ENCODE measurements at regions not wholly inside any gene's neighbourhood (a gene's known extent, or its start where the extent isn't known, plus 50 kb on each side); places are given as distances from the start of the nearest gene placed in this dataset.

GRCh38 chr6:156110249-156110648 lies 654.6 kb upstream of the NOX3 start:
- DNase-seq, result no peak

GRCh38 chr6:156109713-156110112 lies 654.1 kb upstream of the NOX3 start:
- DNase-seq, result no peak

DNA sequence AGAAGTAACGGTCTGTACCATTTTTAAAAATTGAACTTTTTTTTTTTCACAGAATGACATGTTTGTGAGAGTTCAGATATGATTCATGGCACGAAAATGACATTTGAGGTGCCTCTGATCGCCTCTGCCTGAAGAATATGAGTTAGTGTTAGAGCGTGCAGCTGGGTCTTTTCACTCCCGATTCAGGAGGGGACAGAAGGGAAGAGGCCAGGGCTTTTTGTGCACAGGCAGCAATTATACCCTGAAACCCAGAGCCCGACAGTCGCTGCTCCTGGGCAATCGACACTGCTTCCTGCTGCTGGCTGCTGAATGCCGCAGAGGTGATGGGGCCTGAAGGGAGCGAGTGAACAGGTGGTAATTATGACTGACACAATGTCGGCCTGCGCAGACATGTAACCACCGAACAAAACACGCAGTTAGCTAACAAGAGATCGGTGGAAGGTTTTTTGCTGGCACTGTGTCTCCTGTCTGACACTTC lies 652.0 kb upstream of the NOX3 start:
- no peak for DNase-seq

- no peak for DNase-seq
Observed at GRCh38 chr6:156102129-156102528, 646.5 kb upstream of the NOX3 start.

DNA sequence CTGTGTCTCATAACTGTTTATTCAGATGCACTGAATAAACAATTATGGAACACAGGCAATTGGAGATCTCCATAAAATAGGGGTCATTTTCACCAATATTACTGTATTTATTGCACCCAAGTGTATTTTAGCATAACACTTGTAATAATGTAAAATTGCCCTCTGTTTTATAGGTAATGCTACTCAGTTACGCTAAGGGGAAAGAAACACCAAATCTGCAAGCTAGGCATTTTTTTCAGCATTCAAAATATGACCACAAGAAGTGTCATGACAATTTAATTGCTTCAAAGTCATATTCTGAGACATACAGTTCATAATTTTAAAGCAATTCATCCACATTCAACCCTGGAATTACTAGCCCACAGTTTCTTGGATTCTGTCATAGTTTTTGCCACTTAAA lies 643.2 kb upstream of the NOX3 start:
- no peak for DNase-seq

GRCh38 chr6:156087487-156087886 lies 631.8 kb upstream of the NOX3 start:
- DNase-seq, result no peak

- DNase-seq, result no peak
Observed at GRCh38 chr6:156082012-156082411, 626.4 kb upstream of the NOX3 start.

DNA sequence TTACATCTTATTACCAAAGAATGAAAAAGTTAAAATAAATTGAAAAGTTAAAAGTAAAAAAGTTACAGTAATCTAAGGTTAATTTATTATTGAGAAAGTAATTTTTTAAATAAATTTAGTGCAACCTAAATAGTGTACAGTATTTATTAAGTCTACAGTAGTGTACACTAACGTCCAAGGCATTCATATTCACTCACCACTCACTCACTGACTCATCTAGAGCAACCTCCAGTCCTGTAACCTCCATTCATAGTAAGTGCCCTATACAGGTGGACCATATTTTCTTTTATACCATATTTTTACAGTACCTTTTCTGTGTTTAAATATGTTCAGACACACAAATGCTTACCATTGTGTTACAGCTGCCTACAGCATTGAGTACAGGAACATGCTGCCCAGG lies 624.7 kb upstream of the NOX3 start:
- no peak for DNase-seq

GRCh38 chr6:156068881-156069280 lies 613.2 kb upstream of the NOX3 start:
- no peak for DNase-seq

DNA sequence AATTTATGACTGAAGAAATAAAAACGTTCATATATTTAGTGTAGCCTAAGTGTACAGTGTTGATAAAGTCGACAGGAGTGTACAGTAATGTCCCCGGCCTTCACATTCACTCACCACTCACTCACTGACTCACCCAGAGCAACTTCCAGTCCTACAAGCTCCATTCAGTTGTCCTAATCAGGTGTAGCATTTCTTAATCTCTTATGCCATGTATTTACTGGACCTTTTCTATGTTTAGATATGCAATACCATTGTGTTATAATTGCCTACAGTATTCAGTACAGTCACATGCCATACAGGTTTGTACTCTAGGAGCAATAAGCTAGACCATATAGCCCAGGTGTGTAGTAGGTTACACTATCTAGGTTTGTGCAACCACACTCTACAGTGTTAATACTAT lies 610.2 kb upstream of the NOX3 start:
- DNase-seq, result no peak

DNA sequence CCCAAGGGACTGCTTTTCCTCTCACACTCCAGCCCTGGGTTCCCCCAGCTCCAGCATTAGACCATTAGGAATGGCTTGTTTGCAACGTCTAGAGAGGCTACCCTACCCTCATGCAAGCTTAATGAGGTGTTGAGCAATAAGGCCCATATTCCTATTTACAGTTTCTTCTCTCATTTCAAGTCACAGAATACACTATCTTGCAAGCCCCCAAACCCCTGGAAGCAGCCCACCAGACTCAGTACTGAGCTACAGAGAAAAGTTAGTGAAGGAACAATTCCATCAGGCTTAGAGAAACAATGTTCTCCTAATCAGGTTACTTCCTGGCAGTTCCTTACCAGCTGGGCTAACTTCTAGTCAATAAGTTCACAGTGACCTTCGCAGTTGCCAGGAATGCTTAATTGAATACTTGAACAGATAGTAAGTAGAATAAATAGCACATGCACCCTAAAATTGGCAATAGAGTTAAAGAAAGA lies 606.5 kb upstream of the NOX3 start:
- no peak for DNase-seq

- no peak for DNase-seq
Observed at GRCh38 chr6:156061465-156061864, 605.8 kb upstream of the NOX3 start.

DNA sequence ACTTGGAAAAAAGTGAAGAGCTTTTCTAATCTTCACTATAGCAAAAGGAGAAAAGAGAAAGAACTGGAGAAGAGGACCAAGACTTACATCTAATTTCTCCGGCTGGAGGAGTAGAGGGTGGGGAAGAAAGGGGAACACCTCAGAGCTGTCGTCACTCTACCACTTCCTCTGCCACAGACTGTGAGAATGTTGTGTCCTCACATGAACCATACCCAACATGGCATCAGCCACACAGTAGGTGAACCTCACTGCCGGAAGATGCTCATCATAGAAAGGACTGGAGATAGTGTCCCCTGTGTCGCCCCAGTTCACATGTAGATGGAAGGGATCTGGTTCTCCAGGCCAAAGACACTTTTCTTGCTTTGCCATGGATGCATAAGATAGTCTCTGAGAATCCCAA lies 604.4 kb upstream of the NOX3 start:
- DNase-seq, result no peak

DNA sequence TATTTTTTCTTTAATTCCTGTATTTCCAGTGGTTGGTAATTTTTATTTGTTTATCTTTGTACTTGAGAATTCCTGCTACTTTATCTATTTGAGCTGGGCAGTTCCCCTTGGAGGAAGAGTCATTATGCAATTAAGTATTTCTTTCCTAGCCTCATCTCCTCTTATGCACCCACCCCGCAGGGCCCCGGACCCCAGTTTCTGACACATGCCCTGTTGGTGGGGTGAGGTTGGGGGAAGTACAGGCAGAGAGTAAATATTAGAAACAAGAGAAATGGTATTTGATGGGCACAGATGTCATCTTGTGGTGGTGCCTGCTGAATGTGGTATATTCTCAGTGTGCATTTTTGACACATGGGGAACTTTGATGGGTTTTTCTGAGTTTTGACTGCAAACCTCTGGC lies 602.7 kb upstream of the NOX3 start:
- no peak for DNase-seq

DNA sequence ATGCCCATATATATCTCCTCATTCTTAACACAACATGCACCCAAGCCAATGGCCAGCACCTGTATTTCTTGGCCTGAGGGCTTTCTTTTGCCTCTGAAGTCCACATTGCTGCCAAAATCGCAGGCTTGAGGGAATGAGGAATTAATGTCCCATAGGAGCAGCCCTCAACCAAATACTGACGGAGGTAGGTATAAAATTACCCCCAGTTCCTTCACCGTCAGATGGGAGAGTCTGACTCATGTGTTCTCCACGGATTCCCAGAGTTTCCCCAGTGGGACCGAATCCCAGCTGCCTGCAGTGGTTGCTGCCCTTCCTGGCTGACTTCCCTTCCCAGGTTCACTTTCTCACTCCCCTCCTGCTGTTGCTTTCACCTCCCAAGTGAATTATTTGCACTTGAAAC lies 602.2 kb upstream of the NOX3 start:
- no peak for DNase-seq

DNA sequence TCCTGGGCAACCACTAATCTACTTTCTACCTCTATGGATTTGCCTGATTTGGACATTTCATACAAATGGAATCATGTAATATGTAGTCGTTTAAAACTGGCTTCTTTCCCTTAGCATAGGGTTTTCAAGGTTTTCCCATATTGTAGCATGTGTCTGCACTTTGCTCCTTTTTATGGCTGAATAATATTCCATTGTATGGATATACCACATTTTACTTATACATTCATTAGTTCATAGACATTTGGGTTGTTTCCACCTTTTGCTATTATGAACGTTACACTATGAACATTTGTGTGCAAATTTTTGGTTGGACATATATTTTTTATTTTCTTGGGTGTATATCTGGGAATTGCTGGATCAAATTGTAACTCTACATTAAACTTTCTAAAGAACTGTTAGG lies 600.4 kb upstream of the NOX3 start:
- no peak for DNase-seq

- DNase-seq, result no peak
Observed at GRCh38 chr6:156053626-156054025, 598.0 kb upstream of the NOX3 start.

DNA sequence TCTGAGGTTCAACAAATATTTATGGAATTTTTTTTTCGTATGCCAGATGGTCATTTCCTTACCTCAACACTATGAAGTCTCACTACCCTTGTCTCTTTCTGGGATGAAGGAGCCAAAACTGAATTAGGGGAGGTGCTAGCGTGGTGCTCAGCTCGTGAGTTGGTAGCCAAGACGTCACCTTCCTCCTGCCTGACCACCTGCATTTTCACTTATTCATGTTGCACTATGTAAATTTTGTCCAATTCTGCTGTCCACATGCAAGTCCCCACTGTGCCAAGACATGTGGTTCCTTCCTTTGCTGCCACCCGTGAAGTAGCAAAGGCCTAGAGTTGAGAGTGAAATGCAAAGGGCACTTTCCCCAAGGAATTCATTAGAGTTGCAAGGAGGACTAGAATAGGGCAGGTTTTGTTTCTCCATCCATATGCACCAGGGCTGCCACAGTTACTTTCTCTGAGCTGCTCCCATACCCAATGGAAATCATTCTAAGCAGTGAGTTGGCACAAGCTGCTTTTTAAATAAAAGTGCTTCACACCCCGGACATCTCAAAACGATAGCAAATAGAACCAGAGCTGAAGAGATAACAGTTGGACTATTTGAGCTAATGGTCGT lies 591.3 kb upstream of the NOX3 start:
- no peak for DNase-seq

DNA sequence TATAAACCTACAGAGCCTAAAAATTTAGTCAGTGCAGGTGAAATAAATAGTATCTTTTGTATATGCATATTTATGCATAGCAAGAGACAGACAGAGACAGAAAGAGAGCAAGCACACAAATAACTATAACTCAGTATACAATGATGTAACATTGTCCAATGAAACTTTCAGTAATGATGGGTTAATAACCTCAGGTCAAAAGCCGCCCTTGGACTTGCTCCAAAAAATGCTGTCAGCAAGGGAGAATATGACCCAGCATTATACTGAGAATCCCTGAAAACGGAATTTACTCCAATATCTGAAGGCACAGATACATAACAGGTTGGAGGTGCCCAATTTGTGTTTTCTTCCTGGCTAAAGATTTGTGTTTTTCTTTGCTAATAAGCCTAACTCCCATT lies 590.6 kb upstream of the NOX3 start:
- no peak for DNase-seq

DNA sequence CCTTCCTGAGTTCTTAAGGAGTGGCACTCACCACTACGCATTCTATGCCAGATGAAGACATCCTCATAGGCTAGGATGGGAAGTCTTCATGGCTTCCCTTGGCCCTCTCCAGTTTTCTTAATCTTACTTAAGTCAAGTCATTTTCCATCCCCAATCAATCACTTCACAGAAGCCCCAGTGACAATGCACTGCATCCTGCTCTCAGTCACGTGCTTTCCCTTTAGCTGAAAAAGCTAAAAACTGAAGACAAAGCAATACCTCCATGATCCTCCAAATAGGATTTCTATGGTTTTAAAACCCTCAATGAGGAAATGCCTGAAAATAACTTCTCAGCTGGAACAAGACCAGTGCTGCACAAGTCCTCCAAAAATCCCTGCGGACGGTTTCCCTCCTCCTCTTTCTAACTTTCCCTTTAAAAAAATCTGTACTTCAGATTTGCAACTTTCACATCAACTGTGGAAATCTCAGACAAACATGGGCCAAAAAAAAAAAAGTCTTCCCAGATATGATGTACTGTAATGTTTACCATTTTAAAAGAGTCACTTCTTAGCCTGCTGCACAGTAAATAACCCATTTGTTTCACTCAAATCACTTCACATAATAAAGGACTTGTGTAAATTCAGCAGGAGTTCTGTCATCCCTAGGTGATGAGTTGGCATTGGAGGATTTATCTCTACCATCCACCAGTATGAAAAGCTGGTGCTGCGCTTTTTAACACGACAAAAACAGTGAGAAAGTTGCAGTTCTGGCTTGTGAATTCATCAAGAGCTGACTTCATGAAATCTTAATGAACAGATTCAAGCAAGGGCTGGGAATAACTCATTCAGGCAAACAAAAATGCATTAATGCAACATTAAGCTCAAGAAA lies 590.0 kb upstream of the NOX3 start:
- no peak for DNase-seq

- no peak for DNase-seq
Observed at GRCh38 chr6:156033598-156033997, 578.0 kb upstream of the NOX3 start.

DNA sequence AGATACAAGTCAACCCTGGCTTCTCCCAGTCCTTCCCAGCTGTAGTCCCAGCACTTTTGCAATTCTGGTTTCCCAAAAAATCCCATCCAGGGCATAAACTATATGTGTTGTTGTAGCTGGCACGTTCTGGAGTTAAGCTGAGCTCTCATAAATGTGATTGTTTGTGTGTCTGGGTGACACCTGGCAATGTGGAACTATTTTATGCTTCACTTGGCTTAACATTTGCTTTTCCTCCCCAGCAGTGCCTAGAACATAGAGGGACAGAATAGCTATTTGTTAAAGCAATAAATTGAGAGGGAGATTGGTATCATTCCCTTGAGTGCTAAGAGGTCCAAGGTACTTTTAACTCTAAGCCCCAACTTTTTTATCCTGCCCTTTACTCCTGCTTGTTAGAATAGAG lies 575.9 kb upstream of the NOX3 start:
- DNase-seq, result no peak

DNA sequence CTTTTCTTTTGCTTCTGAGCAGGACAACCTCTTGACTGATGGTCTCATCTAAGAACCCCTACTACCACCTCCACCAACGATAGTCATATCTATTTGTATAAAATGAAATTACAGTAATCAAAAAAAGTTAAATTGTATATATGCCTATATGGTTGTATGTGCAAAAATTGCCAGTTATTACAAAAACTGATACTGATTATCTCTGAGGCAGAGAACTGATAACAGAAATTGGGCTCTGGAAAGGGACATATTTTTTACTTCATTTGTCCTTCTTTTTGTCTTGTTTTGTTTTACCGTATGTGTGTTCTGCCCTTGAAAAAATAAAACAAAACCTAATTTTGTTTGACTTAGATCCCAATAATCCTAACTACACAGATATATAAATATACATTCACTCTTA lies 574.4 kb upstream of the NOX3 start:
- no peak for DNase-seq

GRCh38 chr6:156029286-156029985 lies 573.8 kb upstream of the NOX3 start:
- DNase-seq, result no peak

All from NCI-H2081 treated with DMSO at 0.1 percent for 48 hours (cell line).